PC-3 (cell line): ENCODE measurements at regions not wholly inside any gene's neighbourhood (a gene's known extent, or its start where the extent isn't known, plus 50 kb on each side); places are given as distances from the start of the nearest gene placed in this dataset.

Experiments used
- ATAC-seq: fragments of 200-7000 bp; cut with Tn5 transposase; 2 replicates; pipeline ENCODE4 v1.9.1; 2020; ENCODE audit warnings: mild to moderate bottlenecking, moderate library complexity
- BruUV-seq: library from RNA; stranded (reverse); fragments of 400-500 nt; replicated peaks from 2 replicates; lab custom pipeline; 2021; lab: Mats Ljungman, UMichigan
- CTCF ChIA-PET: fragments of 300-600 bp; sonication (Branson Sonifier 250); formaldehyde crosslinking; loops from one replicate; lab custom pipeline; 2022; ENCODE audit warnings: antibody characterized with exemption; lab: Charles Lee
- POLR2A ChIA-PET: fragments of 300-600 bp; sonication (Branson Sonifier 250); formaldehyde crosslinking; loops from one replicate; lab custom pipeline; 2022; ENCODE audit warnings: antibody characterized with exemption; ENCODE audit not compliant: unreplicated experiment; lab: Charles Lee
- DNase-seq: peaks from one replicate; pipeline ENCODE4 v3.0.0-alpha.2; 2015
- H2AFZ ChIP-seq: fragments of 300-600 bp; sonication (generic); 2 replicates; pipeline ENCODE4 v1.6.0; 2016; ENCODE audit warnings: antibody characterized with exemption, low read length
- H3F3A ChIP-seq: fragments of 300-600 bp; sonication (generic); one replicate; pipeline ENCODE4 v1.6.0; 2017; ENCODE audit warnings: antibody characterized with exemption, low read length, control low read depth, mild to moderate bottlenecking; ENCODE audit not compliant: unreplicated experiment
- H3K27ac ChIP-seq: fragments of 300-600 bp; sonication (generic); 2 replicates; pipeline ENCODE4 v1.5.1; 2016; ENCODE audit warnings: mild to moderate bottlenecking, low read length
- H3K27me3 ChIP-seq: fragments of 300-600 bp; sonication (generic); 2 replicates; pipeline ENCODE4 v1.6.1; 2016; ENCODE audit warnings: low read length, mixed read lengths
- H3K36me3 ChIP-seq: fragments of 300-600 bp; sonication (generic); 2 replicates; pipeline ENCODE4 v1.6.1; 2016; ENCODE audit warnings: low read depth, mixed run types, low read length, mixed read lengths
- H3K4me1 ChIP-seq: fragments of 300-600 bp; sonication (generic); 2 replicates; pipeline ENCODE4 v1.5.1; 2016; ENCODE audit warnings: low read length; ENCODE audit not compliant: insufficient read depth
- H3K4me2 ChIP-seq: fragments of 300-600 bp; sonication (generic); 2 replicates; pipeline ENCODE4 v1.6.0; 2016; ENCODE audit warnings: low read length
- H3K4me3 ChIP-seq: fragments of 300-600 bp; sonication (generic); 2 replicates; pipeline ENCODE4 v1.5.1; 2016; ENCODE audit warnings: mild to moderate bottlenecking, low read length, mixed read lengths
- H3K79me2 ChIP-seq: fragments of 300-600 bp; sonication (generic); 2 replicates; pipeline ENCODE4 v1.6.1; 2017; ENCODE audit warnings: low read length, mixed read lengths
- H3K9ac ChIP-seq: fragments of 300-600 bp; sonication (generic); 2 replicates; pipeline ENCODE4 v1.6.0; 2016; ENCODE audit warnings: mild to moderate bottlenecking, low read length
- H3K9me2 ChIP-seq: fragments of 300-600 bp; sonication (generic); replicated peaks from 2 replicates; pipeline ENCODE4 v1.6.1; 2016; ENCODE audit warnings: mixed run types, low read length, mixed read lengths
- H3K9me3 ChIP-seq: fragments of 300-600 bp; sonication (generic); 2 replicates; pipeline ENCODE4 v1.6.1; 2016; ENCODE audit warnings: low read length, mixed read lengths
- H4K20me1 ChIP-seq: fragments of 300-600 bp; sonication (generic); 2 replicates; pipeline ENCODE4 v1.6.1; 2016; ENCODE audit warnings: low read length, mixed read lengths
- EZH2 ChIP-seq: fragments of 300-600 bp; sonication (generic); IDR thresholded peaks from one replicate; pipeline ENCODE4 v1.6.1; 2017; ENCODE audit warnings: antibody characterized with exemption, mild to moderate bottlenecking, low read length; ENCODE audit not compliant: unreplicated experiment
- EZH2phosphoT487 ChIP-seq: fragments of 300-600 bp; sonication (generic); IDR thresholded peaks from 2 replicates; pipeline ENCODE4 v1.6.1; 2018; ENCODE audit warnings: mild to moderate bottlenecking, antibody characterized with exemption, low read length, borderline replicate concordance
- intact Hi-C: fragments of 100-400 bp; cut with micrococcal nuclease; formaldehyde crosslinking; loops from 2 replicates; pipeline ENCODE4 v1.9.0; 2023
- TF ChIP-seq, protein P1 (sequence below): fragments of 300-600 bp; sonication (generic); conservative IDR thresholded peaks from 2 replicates; pipeline ENCODE4 v1.5.1; 2017; ENCODE audit warnings: antibody characterized with exemption, low read depth, mild to moderate bottlenecking, low read length

- no peak for ATAC-seq
- Histone ChIP-seq H3K9me2 (no peaks in the 10 kb centered on the region), H3F3A (no peaks in the 10 kb centered on the region), H3K4me1 (no peaks in the 10 kb centered on the region), H2AFZ (no peak overlapping the region), H3K4me2 (no peak overlapping the region), H3K79me2 (no peaks in the 10 kb centered on the region), H3K27ac (no peak overlapping the region), H3K9ac (no peak overlapping the region), H3K27me3 (no peaks in the 10 kb centered on the region), H3K36me3 (no peaks in the 10 kb centered on the region), H4K20me1 (no peaks in the 10 kb centered on the region), H3K9me3 (no peaks in the 10 kb centered on the region), H3K4me3 (no peak overlapping the region)
- DNase-seq, result no peak
- TF ChIP-seq EZH2, result no peak
- TF ChIP-seq, protein P1, sequence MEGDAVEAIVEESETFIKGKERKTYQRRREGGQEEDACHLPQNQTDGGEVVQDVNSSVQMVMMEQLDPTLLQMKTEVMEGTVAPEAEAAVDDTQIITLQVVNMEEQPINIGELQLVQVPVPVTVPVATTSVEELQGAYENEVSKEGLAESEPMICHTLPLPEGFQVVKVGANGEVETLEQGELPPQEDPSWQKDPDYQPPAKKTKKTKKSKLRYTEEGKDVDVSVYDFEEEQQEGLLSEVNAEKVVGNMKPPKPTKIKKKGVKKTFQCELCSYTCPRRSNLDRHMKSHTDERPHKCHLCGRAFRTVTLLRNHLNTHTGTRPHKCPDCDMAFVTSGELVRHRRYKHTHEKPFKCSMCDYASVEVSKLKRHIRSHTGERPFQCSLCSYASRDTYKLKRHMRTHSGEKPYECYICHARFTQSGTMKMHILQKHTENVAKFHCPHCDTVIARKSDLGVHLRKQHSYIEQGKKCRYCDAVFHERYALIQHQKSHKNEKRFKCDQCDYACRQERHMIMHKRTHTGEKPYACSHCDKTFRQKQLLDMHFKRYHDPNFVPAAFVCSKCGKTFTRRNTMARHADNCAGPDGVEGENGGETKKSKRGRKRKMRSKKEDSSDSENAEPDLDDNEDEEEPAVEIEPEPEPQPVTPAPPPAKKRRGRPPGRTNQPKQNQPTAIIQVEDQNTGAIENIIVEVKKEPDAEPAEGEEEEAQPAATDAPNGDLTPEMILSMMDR, result no peak
- TF ChIP-seq EZH2phosphoT487, result no peak
- BruUV-seq, result no TSS peak
- intact Hi-C loops, result no loop called here
- ChIA-PET CTCF (no interaction called here), POLR2A (no interaction called here)
These were observed 96.6 kb upstream of the CLSTN2 start for GRCh38 chr3:139838269-139838957.

DNA sequence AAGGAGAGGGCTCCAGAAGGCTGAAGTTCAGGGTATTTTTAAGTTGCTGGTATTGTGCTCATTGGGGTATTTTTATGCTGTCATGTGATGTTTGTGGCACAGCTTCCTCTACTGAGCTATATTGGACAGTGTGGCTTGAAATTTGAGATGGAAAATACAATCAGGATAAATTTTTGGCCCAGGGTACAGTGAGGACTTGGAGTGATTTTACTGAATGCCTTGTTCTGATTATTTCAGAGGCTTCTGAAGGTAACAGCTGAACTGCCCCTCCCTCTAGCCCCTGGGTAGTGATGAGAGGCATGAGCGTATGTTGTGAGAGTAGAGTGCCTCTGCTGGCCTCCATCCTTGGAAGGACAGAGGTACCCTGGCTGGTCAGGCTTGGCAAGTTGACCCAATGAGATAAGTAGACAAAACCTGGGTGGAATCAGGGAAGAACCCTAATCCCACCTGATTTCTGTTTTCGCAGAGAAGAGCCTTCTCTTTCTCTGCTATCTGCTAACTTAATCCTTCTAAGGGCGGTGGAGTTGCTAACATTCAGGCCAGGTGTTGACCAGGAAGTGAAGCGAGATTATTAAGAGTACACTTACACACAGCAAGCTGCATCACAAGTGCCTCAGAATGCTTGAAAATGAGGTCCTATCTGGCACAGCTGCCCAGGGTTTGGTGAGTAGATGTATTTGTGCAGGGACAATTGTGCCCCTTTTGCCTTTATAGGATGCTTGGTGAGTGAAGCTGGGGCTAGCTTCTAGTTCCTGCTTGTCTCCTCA, 98.1 kb upstream of the CLSTN2 start:
- no TSS peak for BruUV-seq
- H3K9ac ChIP-seq, result no peak overlapping the region
- no peaks in the 10 kb centered on the region for H3K9me3 ChIP-seq
- no peak overlapping the region for H3K4me2 ChIP-seq
- H3F3A ChIP-seq, result no peaks in the 10 kb centered on the region
- no peaks in the 10 kb centered on the region for H3K4me1 ChIP-seq
- ATAC-seq, result no peak
- intact Hi-C loops, result no loop called here
- no peak overlapping the region for H3K4me3 ChIP-seq
- H4K20me1 ChIP-seq, result no peaks in the 10 kb centered on the region
- H3K79me2 ChIP-seq, result no peaks in the 10 kb centered on the region
- POLR2A ChIA-PET, result no interaction called here
- DNase-seq, result no peak
- TF ChIP-seq EZH2 (no peak), EZH2phosphoT487 (no peak)
- TF ChIP-seq, protein P1, result no peak
- CTCF ChIA-PET, result interaction anchor here (0.6 kb wide), 1 partner anchor 160 kb away, joined by 5 read pairs; no protein-coding TSS in a partner anchor
- H3K9me2 ChIP-seq, result no peaks in the 10 kb centered on the region
- no peak overlapping the region for H2AFZ ChIP-seq
- H3K27me3 ChIP-seq, result no peaks in the 10 kb centered on the region
- no peaks in the 10 kb centered on the region for H3K36me3 ChIP-seq
- H3K27ac ChIP-seq, result no peak overlapping the region
